ENCODE measurements at regions not wholly inside any gene's neighbourhood (a gene's known extent, or its start where the extent isn't known, plus 50 kb on each side); places are given as distances from the start of the nearest gene placed in this dataset.
"Not testable (repeated sequence)": the region's sequence is repeated elsewhere in the genome, so short reads cannot be mapped to it uniquely, and the experiment has no call there.

GRCh38 chr6:2361195-2361594 is 115.8 kb upstream of the GMDS start:
- DNase-seq: no peak

GRCh38 chr6:2360716-2361115 is 115.3 kb upstream of the GMDS start:
- no peak for DNase-seq

GRCh38 chr6:2360126-2360525 is 114.7 kb upstream of the GMDS start:
- no peak for DNase-seq

- peak; percentile 2 for DNase-seq
Observed at GRCh38 chr6:2355150-2355549, 109.7 kb upstream of the GMDS start.

GRCh38 chr6:2354138-2354491 is 108.7 kb upstream of the GMDS start:
- DNase-seq: no peak

- DNase-seq: peak; percentile 73
Observed at GRCh38 chr6:2353412-2354137, 108.2 kb upstream of the GMDS start.

GRCh38 chr6:2351807-2352431 is 106.5 kb upstream of the GMDS start:
- DNase-seq: peak; percentile 50

- DNase-seq: no peak
Observed at GRCh38 chr6:2351090-2351489, 105.7 kb upstream of the GMDS start.

GRCh38 chr6:2346078-2346477 is 100.7 kb upstream of the GMDS start:
- DNase-seq: no peak

GRCh38 chr6:2344319-2344905 is 99.0 kb upstream of the GMDS start:
- DNase-seq: no peak

- no peak for DNase-seq
Observed at GRCh38 chr6:2327591-2327990, 82.2 kb upstream of the GMDS start.

GRCh38 chr6:2324166-2324953 is 79.0 kb upstream of the GMDS start:
- no peak for DNase-seq

- DNase-seq: not testable (repeated sequence)
Observed at GRCh38 chr6:2317498-2317897, 72.1 kb upstream of the GMDS start.

- DNase-seq: no peak
Observed at GRCh38 chr6:2314641-2315040, 69.2 kb upstream of the GMDS start.

- no peak for DNase-seq
Observed at GRCh38 chr6:2310042-2310441, 64.6 kb upstream of the GMDS start.

GRCh38 chr6:2309122-2309521 is 63.7 kb upstream of the GMDS start:
- DNase-seq: no peak

- DNase-seq: no peak
Observed at GRCh38 chr6:2307799-2308198, 62.4 kb upstream of the GMDS start.

- DNase-seq: no peak
Observed at GRCh38 chr6:2305951-2306350, 60.5 kb upstream of the GMDS start.

GRCh38 chr6:2302482-2302881 is 57.1 kb upstream of the GMDS start:
- DNase-seq: not testable (repeated sequence)

GRCh38 chr6:2296781-2297180 is 51.4 kb upstream of the GMDS start:
- no peak for DNase-seq

Data from fibroblast of upper back skin (primary cell).